AG04450 (cell line): ENCODE measurements at regions not wholly inside any gene's neighbourhood (a gene's known extent, or its start where the extent isn't known, plus 50 kb on each side); places are given as distances from the start of the nearest gene placed in this dataset.

ENCODE experiments used
- CTCF ChIA-PET: fragments of 300-600, 350-600 bp; formaldehyde crosslinking; extraction: SDS; loops from one replicate; lab custom pipeline; 2022; ENCODE audit warnings: antibody characterized with exemption, inconsistent platforms; lab: Charles Lee
- POLR2A ChIA-PET: fragments of 350-600 bp; formaldehyde crosslinking; extraction: SDS; loops from one replicate; lab custom pipeline; 2021; ENCODE audit warnings: antibody characterized with exemption, inconsistent platforms; lab: Yijun Ruan, JAX
- DNase-seq: peaks from one replicate; pipeline ENCODE4 v3.0.0-alpha.2; 2011; ENCODE audit warnings: low read depth, low spot score
- H3K27ac ChIP-seq: one replicate; pipeline ENCODE4 v1.5.1; 2012; ENCODE audit warnings: low read depth, low read length, control low read depth
- H3K27me3 ChIP-seq: one replicate; pipeline ENCODE4 v1.6.0; 2012; ENCODE audit warnings: low read length; ENCODE audit not compliant: control insufficient read depth, insufficient read depth
- H3K4me3 ChIP-seq: 2 replicates; pipeline ENCODE4 v1.5.1; 2011; ENCODE audit warnings: mild to moderate bottlenecking, low read depth, low read length, control low read depth
- H3K9me3 ChIP-seq: 2 replicates; pipeline ENCODE4 v1.5.1; 2012; ENCODE audit warnings: low read length; ENCODE audit not compliant: control insufficient read depth, insufficient read depth
- CTCF ChIP-seq: IDR thresholded peaks from 2 replicates; pipeline ENCODE4 v1.5.1; 2011; ENCODE audit warnings: low read depth, low read length, control low read depth, inconsistent platforms

GRCh38 chr21:31476263-31477022 is 132.4 kb upstream of the TIAM1 start:
- ChIA-PET CTCF (no interaction called here), POLR2A (no interaction called here)
- no peak for TF ChIP-seq CTCF

DNA sequence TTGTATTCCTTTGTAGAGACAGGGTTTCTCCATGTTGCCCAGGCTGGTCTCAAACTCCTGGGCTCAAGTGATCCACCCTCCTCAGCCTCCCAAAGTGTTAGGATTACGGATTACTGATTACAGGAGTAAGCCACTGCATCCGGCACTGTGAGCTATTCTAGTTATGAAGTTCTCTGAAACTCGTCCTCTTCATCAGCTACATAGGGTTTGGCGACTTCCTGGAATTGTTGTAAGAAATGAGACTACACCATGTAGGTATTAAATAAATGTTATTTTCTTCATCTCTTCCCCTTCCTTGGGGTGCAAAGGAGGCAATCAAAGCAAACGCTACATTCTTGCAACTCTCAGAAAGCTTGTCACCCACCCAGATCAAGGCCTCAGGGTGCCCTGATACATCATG is 131.2 kb upstream of the TIAM1 start:
- TF ChIP-seq CTCF: no peak
- CTCF ChIA-PET: interaction anchor here (1.0 kb wide), 1 partner anchor 278 kb away, joined by 3 read pairs; no protein-coding TSS in a partner anchor
- no peak for DNase-seq
- POLR2A ChIA-PET: no interaction called here
- no peak overlapping the region for H3K27ac ChIP-seq
- H3K27me3 ChIP-seq: no peaks in the 10 kb centered on the region
- H3K4me3 ChIP-seq: no peak overlapping the region
- H3K9me3 ChIP-seq: peaks cover 10% of the 10 kb centered on the region

More at GRCh38 chr21:31476263-31477022, 132.4 kb upstream of the TIAM1 start:
- no peaks in the 10 kb centered on the region for H3K27me3 ChIP-seq
- no peak for DNase-seq
- H3K27ac ChIP-seq: no peak overlapping the region
- H3K9me3 ChIP-seq: peaks cover 7% of the 10 kb centered on the region
- H3K4me3 ChIP-seq: no peak overlapping the region

DNA sequence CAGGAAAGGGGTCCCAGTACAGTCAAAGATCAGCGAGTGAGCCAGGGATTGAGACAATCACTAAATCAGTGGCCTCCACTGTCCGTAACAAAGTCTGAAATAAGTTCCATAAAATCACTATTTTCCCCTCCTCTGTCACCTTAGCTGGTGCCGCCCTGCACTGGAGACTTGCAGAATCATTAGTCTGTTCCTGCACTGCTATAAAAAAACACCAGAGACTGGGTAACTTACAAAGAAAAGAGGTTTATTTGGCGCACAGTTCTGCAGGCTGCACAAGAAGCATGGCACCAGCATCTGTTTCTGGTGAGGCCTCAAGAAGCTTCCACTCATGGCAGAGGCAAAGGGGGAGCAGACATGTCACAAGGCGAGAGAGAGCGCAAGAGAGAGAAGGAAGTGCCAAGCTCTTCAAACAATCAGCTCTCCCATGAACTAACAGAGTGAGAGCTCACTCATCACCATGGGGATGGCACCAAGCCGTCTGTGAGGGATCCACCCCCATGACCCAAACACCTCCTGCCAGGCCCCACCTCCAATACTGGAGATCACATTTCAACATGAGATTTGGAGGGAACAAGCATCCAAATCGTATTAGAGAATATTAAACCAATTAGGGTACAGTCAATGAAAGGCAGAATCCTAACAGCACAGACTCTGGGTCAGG is 129.8 kb upstream of the TIAM1 start:
- no peak for DNase-seq
- CTCF ChIA-PET: no interaction called here
- POLR2A ChIA-PET: no interaction called here
- Histone ChIP-seq H3K9me3 (peaks cover 13% of the 10 kb centered on the region), H3K27ac (no peak overlapping the region), H3K27me3 (no peaks in the 10 kb centered on the region), H3K4me3 (no peak overlapping the region)
- TF ChIP-seq CTCF: no peak

DNA sequence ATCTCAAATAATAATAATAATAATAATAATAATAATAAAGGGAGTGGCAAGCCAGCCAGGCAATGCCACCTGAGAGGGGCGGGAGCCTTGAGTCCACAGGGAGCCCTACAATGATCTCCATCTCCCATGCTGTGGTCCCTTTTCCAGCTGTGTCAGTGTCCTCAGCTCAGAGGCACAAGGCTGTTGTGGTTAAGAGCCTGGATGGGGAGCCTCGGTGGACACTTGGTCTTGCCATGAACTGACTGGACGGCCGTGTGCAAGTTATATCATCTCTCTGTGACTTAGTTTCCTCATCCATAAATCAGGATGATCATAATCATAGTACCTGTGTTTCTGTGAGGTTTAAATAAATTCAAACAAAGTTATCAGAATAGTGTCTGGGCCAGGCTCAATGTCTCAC is 127.8 kb upstream of the TIAM1 start:
- H3K27ac ChIP-seq: no peak overlapping the region
- ChIA-PET CTCF (no interaction called here), POLR2A (no interaction called here)
- H3K27me3 ChIP-seq: no peaks in the 10 kb centered on the region
- TF ChIP-seq CTCF: no peak
- H3K4me3 ChIP-seq: no peak overlapping the region
- H3K9me3 ChIP-seq: peaks cover 16% of the 10 kb centered on the region
- DNase-seq: no peak

DNA sequence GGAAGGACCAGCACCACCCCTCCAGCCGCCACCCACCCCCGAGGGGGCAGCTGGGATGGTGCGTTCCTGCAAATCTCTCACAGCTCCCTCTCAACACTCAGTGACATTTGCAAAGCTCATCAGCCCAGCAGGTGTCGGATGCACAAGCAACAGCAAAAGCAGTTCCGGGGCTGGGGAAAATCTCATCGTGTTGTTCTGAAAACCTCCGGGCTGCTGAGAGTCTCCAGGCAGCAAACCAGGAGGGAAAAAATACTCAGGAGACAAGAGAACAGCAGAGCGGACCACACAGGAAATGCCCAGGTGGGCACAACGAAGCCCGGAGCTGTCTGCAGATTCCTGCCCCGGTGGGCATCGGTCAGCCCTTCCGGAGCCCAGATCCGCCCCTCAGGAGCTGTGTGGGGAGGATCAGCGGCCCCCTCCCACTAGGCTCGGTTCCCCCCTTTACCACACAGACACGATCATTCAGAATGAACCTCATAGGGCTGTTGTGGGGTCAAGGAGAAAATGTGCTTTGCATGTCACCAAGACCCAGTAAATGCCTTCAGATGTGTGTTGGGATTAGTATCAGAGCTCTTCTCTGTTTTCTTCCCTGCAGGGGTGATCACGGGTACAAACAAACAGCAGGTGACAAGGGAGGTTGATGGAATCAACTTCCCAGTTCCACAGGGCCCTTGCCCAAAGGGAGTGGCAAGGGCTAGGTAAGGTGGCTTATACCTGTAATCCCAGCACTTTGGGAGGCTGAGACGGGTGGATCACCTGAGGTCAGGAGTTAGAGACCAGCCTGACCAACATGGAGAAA is 127.0 kb upstream of the TIAM1 start:
- Histone ChIP-seq H3K4me3 (no peak overlapping the region), H3K27me3 (no peaks in the 10 kb centered on the region), H3K27ac (no peak overlapping the region), H3K9me3 (peaks cover 16% of the 10 kb centered on the region)
- DNase-seq: no peak
- TF ChIP-seq CTCF: no peak
- CTCF ChIA-PET: no interaction called here
- POLR2A ChIA-PET: no interaction called here
